Fibroblast of pulmonary artery (primary cell): ENCODE measurements at regions not wholly inside any gene's neighbourhood (a gene's known extent, or its start where the extent isn't known, plus 50 kb on each side); places are given as distances from the start of the nearest gene placed in this dataset.
A peak's percentile ranks its signal among the peaks of the same experiment; 100 is the strongest.
"Not testable (repeated sequence)": the region's sequence is repeated elsewhere in the genome, so short reads cannot be mapped to it uniquely, and the experiment has no call there.

Experiments
- DNase-seq: peaks from one replicate; pipeline ENCODE4 v3.0.0-alpha.2; 2010; ENCODE audit warnings: low read depth
- H3K4me3 ChIP-seq: replicated peaks from 2 replicates; pipeline ENCODE4 v1.5.1; 2011; ENCODE audit warnings: low read depth, mild to moderate bottlenecking, control low read depth, low read length, moderate library complexity
- CTCF ChIP-seq: IDR thresholded peaks from 2 replicates; pipeline ENCODE4 v1.5.1; 2011; ENCODE audit warnings: mild to moderate bottlenecking, control low read depth, low read length, inconsistent platforms; ENCODE audit errors: missing control alignments

DNA sequence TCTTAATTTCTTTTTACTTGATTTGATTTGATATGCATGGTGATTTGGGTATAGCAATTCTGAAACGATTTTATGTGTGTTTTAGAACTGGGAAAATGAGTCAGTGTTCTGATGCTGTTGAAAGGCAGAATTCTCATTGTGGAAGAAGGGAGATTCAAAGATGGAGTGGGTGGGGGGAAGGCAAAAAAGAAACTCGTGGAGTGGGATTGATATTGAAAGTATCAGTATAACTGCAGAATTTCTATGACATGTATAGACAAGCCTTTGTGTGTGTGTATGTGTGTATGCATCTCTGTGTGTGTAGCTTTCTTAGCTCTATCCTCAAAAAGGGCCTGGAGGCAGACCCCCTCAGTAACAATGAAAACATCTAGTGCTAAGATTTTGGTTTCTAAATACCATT lies 184.3 kb upstream of the OLIG3 start:
- no peak for DNase-seq
- no peak for TF ChIP-seq CTCF
- no peak overlapping the region for H3K4me3 ChIP-seq

DNA sequence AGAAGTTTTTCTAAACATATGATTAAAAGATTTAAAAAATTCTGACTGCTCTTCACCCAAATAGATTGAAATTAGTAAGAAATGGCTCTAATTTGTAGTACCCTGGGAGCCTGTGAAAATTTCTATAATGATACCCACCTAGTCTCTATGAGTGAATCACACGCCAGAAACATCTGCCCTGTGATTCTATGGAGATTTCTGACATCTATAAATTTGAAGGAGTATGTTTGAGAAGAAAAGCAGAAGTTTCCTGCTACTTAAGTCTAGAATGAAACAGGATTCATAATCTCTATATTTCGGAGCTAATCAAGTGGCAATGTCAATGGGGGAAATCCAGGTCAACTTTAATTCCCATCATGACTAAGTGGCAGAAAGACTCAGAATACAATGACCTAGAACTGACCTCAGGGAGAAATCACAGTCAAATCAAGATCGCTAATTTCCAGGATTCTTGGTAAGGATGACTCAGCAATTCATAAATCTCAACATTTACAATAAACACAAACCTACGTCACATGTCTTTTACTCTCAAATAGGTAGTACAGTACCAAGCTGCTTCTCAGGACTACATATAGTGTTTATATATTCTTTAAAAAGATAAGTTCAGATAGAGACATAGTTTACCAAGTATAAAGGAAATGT lies 186.2 kb upstream of the TNFAIP3 start:
- DNase-seq = peak; percentile 59
- no peak overlapping the region for H3K4me3 ChIP-seq
- no peak for TF ChIP-seq CTCF

DNA sequence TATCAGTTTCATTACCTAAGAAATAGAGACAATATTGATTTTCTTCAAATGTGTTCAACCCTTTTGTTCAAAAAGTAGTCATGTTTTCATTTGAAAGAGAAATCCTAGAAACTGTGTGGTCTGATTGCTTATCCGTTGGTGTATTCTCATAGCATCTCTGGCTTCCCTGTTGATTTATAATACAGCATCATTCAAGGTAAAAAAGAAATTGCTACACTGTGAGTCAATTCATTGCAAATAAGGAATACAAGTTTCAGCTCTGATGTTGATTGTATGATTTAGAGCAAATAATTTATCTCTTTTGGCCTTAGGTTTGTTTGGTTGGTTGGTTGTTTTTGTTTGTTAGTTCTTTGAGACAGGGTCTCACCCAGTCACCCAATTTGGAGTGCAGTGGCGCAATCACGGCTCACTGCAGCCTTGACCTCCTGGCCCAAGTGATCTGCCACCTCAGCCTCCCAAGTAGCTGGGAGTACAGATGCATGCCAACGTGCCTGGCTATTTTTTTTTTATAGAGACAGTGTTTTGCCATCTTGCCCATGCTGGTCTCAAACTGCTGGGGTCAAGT lies 185.5 kb upstream of the TNFAIP3 start:
- H3K4me3 ChIP-seq = no peak overlapping the region
- no peak for TF ChIP-seq CTCF
- DNase-seq = no peak

DNA sequence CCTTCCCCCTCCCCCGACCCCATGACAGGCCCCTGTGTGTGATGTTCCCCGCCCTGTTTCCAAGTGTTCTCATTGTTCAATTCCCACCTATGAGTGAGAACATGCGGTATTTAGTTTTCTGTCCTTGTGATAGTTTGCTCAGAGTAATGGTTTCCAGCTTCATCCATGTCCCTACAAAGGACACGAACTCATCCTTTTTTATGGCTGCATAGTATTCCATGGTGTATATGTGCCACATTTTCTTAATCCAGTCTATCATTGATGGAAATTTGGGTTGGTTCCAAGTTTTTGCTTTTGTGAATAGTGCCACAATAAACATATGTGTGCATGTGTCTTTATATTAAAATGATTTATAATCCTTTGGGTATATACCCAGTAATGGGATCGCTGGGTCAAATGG lies 184.4 kb upstream of the TNFAIP3 start:
- not testable (repeated sequence) for DNase-seq, H3K4me3 ChIP-seq

DNA sequence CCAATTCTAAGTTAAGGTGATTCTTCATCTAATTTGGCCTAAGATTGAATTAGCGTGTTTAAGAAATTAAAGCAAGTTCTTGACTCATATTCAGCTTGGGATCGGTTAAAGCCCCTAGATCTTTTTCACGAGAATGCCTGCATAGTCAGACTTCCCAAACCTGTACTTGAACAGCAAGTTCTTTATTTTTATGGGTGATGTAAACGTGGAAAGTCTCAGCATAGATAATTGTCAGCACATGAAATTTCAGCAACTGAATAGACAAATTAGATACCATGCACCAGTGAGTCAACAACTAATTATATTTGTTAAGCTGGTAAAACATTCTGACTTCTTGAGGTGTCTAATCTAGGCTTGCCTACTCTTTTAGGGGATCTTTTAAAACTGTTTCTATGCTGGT lies 183.1 kb upstream of the TNFAIP3 start:
- no peak for TF ChIP-seq CTCF

DNA sequence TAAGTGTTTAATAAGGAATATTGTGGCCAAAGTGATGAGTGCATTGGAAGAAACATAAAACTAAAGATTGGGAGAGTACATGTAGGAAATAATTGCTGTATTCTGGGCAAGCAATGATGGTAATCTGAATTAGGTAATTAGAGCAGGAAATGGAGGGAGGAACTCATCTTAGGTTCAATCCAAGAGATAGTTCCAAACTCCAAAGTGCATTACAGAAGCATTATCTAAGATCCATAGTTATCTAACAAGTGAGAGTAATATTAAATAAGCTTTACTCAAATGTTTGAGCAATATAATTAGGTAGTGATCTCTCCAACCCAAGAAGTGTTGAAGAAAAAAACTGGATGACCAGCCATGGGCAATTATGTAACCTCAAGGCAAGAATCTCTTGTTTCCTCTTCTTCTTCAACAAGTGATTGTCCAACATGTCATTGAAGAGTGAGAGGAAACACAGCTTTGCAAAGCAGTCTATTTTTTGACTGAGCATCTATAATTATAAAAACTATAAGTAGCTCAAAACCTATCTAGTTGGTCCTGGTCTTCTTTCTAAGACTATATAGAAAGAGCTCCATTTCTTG lies 181.2 kb upstream of the TNFAIP3 start:
- no peak for DNase-seq
- H3K4me3 ChIP-seq = no peak overlapping the region
- TF ChIP-seq CTCF = no peak

More for the DNA sequence above, 183.1 kb upstream of the TNFAIP3 start:
- no peak for DNase-seq
- no peak overlapping the region for H3K4me3 ChIP-seq

DNA sequence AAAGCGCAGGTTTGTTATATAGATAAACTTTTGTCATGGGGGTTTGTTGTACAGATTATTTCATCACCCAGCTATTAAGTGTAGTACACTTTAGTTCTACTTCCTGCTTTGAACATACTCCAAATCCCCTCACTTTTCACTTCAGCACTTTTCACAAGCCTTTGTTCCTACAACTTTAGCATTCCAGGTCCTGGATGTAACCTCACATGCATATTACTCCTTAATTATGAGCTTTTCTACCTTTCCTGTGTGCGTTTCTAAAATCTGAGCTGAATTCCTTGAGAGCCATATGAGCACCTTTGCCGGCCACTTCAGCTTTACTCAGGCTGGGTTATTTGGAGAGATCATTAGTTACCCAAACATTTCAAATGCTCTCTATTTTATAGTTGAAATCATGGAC lies 179.2 kb upstream of the TNFAIP3 start:
- TF ChIP-seq CTCF = no peak
- DNase-seq = no peak
- no peak overlapping the region for H3K4me3 ChIP-seq
